ENCODE measurements at regions not wholly inside any gene's neighbourhood (a gene's known extent, or its start where the extent isn't known, plus 50 kb on each side); places are given as distances from the start of the nearest gene placed in this dataset.

GRCh38 chr12:114995891-114996290 is 311.9 kb upstream of the TBX3 start:
- Mint-ChIP-seq H3K4me3 (ENCODE audit: low read depth, unreplicated experiment) (no peak overlapping the region), H3K27me3 (ENCODE audit: unreplicated experiment) (no peaks in the 10 kb centered on the region), H3K36me3 (ENCODE audit: insufficient read depth, unreplicated experiment) (no peaks in the 10 kb centered on the region), H3K4me1 (ENCODE audit: low read depth, unreplicated experiment) (no peaks in the 10 kb centered on the region), H3K9me3 (ENCODE audit: low read depth, unreplicated experiment) (peaks cover 13% of the 10 kb centered on the region), H3K27ac (ENCODE audit: unreplicated experiment) (no peak overlapping the region)
- CTCF ChIA-PET, result no interaction called here
- intact Hi-C loops (cut with micrococcal nuclease; ENCODE audit: unreplicated experiment), result no loop called here
- no TSS peak for BruUV-seq (replicated peaks)
- DNase-seq, result no peak
- TF ChIP-seq, protein P1, sequence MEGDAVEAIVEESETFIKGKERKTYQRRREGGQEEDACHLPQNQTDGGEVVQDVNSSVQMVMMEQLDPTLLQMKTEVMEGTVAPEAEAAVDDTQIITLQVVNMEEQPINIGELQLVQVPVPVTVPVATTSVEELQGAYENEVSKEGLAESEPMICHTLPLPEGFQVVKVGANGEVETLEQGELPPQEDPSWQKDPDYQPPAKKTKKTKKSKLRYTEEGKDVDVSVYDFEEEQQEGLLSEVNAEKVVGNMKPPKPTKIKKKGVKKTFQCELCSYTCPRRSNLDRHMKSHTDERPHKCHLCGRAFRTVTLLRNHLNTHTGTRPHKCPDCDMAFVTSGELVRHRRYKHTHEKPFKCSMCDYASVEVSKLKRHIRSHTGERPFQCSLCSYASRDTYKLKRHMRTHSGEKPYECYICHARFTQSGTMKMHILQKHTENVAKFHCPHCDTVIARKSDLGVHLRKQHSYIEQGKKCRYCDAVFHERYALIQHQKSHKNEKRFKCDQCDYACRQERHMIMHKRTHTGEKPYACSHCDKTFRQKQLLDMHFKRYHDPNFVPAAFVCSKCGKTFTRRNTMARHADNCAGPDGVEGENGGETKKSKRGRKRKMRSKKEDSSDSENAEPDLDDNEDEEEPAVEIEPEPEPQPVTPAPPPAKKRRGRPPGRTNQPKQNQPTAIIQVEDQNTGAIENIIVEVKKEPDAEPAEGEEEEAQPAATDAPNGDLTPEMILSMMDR (IDR thresholded peaks at IDR 0.05; ENCODE audit: unreplicated experiment), result no peak

- BruUV-seq (replicated peaks), result no TSS peak
- Mint-ChIP-seq H3K36me3 (ENCODE audit: insufficient read depth, unreplicated experiment) (no peaks in the 10 kb centered on the region), H3K4me3 (ENCODE audit: low read depth, unreplicated experiment) (no peak overlapping the region), H3K27ac (ENCODE audit: unreplicated experiment) (no peak overlapping the region), H3K4me1 (ENCODE audit: low read depth, unreplicated experiment) (no peaks in the 10 kb centered on the region), H3K27me3 (ENCODE audit: unreplicated experiment) (no peaks in the 10 kb centered on the region), H3K9me3 (ENCODE audit: low read depth, unreplicated experiment) (peaks cover 17% of the 10 kb centered on the region)
- CTCF ChIA-PET, result no interaction called here
- no peak for DNase-seq
- intact Hi-C loops (cut with micrococcal nuclease; ENCODE audit: unreplicated experiment), result no loop called here
- TF ChIP-seq, protein P1 (IDR thresholded peaks at IDR 0.05; ENCODE audit: unreplicated experiment), result no peak
Measured at GRCh38 chr12:114993165-114993564, 309.2 kb upstream of the TBX3 start.

- Mint-ChIP-seq H3K27ac (ENCODE audit: unreplicated experiment) (no peak overlapping the region), H3K9me3 (ENCODE audit: low read depth, unreplicated experiment) (peaks cover 17% of the 10 kb centered on the region), H3K36me3 (ENCODE audit: insufficient read depth, unreplicated experiment) (no peaks in the 10 kb centered on the region), H3K27me3 (ENCODE audit: unreplicated experiment) (no peaks in the 10 kb centered on the region), H3K4me1 (ENCODE audit: low read depth, unreplicated experiment) (no peaks in the 10 kb centered on the region), H3K4me3 (ENCODE audit: low read depth, unreplicated experiment) (no peak overlapping the region)
- TF ChIP-seq, protein P1 (IDR thresholded peaks at IDR 0.05; ENCODE audit: unreplicated experiment), result no peak
- no TSS peak for BruUV-seq (replicated peaks)
- CTCF ChIA-PET, result interaction anchor here (0.6 kb wide), 1 partner anchor 256 kb away, joined by 3 read pairs; no protein-coding TSS in a partner anchor
- intact Hi-C loops (cut with micrococcal nuclease; ENCODE audit: unreplicated experiment), result no loop called here
- DNase-seq, result no peak
Measured at GRCh38 chr12:114992443-114992842, 308.5 kb upstream of the TBX3 start.

- DNase-seq, result no peak
- CTCF ChIA-PET, result no interaction called here
- intact Hi-C loops (cut with micrococcal nuclease; ENCODE audit: unreplicated experiment), result no loop called here
- peaks cover 24% of the 10 kb centered on the region for H3K9me3 Mint-ChIP-seq (ENCODE audit: low read depth, unreplicated experiment)
- no peaks in the 10 kb centered on the region for H3K27me3 Mint-ChIP-seq (ENCODE audit: unreplicated experiment)
- H3K4me3 Mint-ChIP-seq (ENCODE audit: low read depth, unreplicated experiment), result no peak overlapping the region
- BruUV-seq (replicated peaks), result no TSS peak
- TF ChIP-seq, protein P1 (IDR thresholded peaks at IDR 0.05; ENCODE audit: unreplicated experiment), result no peak
- H3K4me1 Mint-ChIP-seq (ENCODE audit: low read depth, unreplicated experiment), result no peaks in the 10 kb centered on the region
- no peaks in the 10 kb centered on the region for H3K36me3 Mint-ChIP-seq (ENCODE audit: insufficient read depth, unreplicated experiment)
- H3K27ac Mint-ChIP-seq (ENCODE audit: unreplicated experiment), result no peak overlapping the region
Measured at GRCh38 chr12:114990381-114990780, 306.4 kb upstream of the TBX3 start.

Measured in Calu3 (cell line).